NCI-H128 (cell line): ENCODE measurements at regions not wholly inside any gene's neighbourhood (a gene's known extent, or its start where the extent isn't known, plus 50 kb on each side); places are given as distances from the start of the nearest gene placed in this dataset.
"Not testable (repeated sequence)": the region's sequence is repeated elsewhere in the genome, so short reads cannot be mapped to it uniquely, and the experiment has no call there.

Source experiments
- DNase-seq: peaks from one replicate; lab custom pipeline; 2025; ENCODE audit not compliant: unreplicated experiment; lab: John Stamatoyannopoulos, UW

GRCh38 chr11:21625982-21626381 lies 566.9 kb upstream of the ANO5 start:
- no peak for DNase-seq

DNA sequence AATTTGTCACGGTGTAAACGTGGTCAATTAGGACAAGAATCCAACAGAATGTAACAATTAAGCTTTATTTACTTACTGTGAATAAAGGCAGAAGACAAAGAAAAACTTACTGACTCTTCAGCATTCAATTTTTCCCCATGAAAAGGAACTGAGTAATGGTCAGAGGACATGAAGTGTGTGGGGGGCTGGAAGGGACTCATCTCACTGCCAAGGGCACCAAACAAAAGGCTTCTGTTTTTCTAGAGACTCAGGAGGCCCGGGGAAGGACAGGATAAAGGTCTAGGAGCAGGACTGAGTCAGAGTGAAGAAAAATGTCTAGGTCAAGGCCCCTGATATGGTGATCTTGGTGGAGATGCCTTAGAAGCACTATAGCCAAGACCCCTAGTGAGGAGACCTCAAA lies 564.2 kb upstream of the ANO5 start:
- DNase-seq: no peak

DNA sequence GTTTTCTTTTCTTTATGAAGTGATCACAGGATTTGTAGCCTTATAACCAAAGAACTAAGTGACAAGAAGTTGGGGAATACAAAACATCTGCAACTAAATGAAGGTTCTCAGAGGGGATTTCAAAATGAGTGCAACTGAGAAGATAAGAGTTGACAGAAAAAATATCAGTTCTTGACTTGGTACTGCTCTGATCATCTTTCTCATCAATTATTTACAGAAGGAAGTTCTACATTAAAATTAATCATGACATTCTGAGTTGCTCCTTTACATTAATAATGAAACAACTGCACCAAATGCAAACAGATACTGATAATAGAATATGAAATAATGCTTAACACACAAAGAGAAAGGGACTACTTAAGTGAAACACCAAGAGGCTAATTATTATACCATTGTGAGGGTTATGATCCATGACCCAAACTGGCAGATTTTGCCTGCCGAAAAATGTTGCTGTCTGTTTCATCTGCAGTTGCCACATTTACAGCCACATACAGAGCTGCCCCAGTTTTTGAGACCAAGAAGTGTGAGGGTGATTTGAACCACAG lies 561.9 kb upstream of the ANO5 start:
- DNase-seq: no peak

DNA sequence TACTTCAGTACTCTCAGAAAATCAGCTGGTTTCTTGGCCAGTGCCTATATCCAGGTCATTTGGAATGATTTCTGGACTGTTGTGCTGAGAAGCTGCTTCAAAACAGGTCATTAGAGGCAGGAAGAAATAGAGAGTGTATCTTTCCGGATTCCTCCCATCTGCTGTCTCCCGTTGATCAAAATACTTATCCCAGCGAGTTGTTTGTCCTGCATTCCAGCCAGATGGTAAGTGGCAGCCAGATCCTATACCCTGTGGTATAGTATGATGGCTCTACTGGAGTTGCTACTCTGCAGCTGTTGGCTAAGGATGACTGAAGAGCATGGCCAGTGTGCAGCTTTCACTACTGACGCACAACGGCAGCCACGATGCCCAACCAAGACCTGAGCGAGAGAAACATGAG lies 560.9 kb upstream of the ANO5 start:
- DNase-seq: no peak

- no peak for DNase-seq
These were observed 558.4 kb upstream of the ANO5 start for GRCh38 chr11:21634491-21634890.

GRCh38 chr11:21634956-21635355 lies 557.9 kb upstream of the ANO5 start:
- no peak for DNase-seq

DNA sequence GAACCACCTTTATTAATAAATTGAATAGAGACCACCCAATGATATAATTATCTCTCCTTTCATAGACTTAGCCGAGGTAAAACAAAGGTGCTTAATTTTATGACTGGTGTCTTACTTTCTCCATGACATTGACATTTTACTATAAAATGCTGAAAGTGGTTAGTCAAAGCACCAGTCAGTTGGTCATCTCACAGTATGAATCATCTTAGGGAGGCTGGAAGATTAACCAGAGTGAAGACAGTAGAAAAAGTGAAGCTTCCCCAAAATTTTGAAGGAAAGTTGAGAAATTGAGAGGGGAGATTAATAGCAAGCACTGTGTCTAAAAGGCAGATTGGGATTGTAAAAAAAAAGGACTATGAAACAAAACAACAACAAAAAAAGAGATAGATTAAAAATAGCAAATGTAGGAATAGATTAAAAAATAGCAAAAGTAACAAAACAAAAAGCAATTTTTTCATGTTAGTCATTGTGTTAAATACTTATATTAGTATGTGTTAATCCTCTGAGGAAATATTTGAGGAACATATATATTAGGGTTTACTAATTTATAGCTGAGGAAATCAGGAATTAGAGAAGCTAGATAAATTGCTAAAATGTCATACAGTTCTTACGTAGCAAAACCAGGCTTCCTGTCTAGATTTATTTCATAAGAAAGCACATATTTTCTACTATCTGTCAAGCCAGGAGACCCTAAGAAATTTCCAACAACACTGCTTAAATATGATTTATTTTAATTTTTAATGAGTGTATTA lies 557.3 kb upstream of the ANO5 start:
- DNase-seq: no peak

DNA sequence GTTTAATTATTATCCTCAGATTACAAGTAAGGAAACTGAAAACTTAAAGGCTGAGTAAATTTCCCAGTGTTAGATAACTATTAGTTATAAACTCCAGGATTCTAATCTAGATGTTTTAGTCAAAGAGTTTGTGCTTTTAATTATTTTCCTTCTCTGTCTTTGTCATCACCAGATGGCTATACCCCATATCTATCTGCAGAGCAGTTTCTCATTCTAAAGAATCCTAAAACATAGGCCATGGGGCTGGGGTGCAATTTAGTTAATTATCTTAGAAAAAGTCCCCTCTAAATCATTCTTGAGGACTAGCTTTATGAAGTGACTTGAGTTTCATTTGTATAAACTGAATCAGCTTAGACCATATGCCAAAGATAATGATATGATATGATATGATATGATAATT lies 556.3 kb upstream of the ANO5 start:
- no peak for DNase-seq

DNA sequence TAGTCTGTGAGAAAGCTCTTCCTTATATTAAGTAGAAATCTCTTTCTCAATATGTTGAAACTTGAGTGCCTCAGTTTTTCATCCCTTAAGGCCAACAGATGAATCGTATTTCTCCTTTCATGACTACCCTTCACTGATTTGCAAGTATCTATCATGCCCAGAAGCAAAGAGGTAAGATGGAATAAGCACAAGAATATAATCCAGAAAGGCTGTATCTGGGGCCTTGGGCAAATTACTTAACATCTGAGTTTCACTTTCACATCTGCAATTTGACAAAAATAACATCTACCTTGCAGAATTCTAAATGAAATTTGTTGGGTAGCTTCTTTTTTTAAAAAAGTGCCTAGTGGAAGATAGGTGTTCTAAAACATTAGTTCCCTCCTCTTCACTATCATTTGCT lies 552.4 kb upstream of the ANO5 start:
- DNase-seq: no peak

DNA sequence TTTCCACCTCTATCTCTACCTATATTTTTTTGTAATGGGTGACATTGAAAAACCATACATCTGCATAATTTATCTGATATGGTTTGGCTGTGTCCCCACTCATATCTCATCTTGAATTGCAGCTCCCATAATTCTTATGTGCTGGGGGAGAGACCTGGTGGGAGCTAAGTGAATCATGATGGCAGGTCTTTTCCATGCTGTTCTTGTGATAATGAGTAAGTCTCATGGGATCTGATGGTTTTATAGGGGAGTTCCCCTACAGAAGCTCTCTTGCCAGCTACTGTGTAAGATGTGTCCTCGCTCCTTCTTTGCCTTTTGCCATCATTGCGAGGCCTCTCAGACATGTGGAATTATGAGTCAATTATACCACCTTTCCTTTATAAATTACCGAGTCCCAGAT lies 551.0 kb upstream of the ANO5 start:
- no peak for DNase-seq

- no peak for DNase-seq
These were observed 546.5 kb upstream of the ANO5 start for GRCh38 chr11:21646351-21646750.

DNA sequence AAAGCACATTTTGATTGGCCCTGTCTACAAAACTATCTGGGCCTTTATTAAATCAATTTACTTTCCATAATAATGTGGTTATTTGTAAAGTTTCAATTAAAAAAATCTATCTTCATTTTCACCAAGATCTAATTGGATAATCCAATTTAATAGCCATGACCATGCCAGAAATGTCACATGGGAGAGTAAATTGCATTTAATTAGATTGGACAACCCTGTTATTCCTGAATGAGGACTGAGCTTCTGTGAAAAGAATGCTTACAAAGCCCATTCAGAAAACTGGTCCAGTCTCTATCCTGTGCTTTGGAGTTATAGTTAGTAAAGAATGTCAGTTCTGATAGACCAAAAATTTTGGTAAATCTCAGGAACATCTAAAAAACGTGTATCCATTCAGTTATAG lies 541.9 kb upstream of the ANO5 start:
- no peak for DNase-seq

GRCh38 chr11:21653951-21654421 lies 538.9 kb upstream of the ANO5 start:
- DNase-seq: peak; percentile 74

DNA sequence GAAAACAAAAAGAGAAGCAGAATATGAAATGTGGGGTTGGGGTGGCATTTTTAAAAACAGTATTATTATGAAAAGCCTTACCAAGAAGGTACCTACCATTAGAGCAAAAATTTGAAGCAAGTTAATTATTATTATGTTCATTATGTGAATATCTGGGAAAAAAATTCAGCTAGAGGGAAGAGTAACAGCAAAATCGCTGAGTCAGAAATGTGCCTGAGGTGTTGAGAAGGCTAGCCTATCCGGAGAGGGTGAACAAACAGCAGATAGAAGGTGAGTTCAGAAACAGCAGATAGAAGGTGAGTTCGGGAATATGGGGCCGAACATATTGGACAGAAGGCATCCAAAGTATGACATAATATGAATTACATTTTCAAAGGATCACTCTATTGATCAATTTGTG lies 536.8 kb upstream of the ANO5 start:
- no peak for DNase-seq

DNA sequence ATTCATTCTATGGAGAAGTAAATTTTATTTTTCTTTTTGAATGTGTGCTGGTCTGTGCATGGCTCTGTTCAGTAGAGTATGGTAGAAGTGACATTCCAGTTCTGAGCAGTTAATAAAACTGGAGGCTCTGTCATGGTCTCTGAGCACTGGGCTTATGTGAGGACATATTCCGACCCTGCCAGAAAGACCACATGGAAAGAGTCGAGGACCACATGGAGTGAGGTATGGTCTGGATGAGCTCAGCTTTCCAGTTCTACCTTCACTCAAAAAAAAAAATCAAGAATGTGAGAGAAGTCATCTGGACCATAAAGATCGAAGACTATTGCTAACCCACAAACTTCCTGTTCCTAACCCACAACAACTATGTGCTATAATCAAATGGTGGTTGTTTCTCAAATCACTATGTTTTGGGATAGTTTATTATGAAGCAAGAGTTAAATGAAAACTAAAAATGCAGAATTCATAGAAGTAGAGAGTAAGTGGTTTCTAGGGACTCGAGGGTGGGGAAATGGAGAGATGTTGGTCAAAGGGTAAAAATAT lies 534.2 kb upstream of the ANO5 start:
- no peak for DNase-seq

DNA sequence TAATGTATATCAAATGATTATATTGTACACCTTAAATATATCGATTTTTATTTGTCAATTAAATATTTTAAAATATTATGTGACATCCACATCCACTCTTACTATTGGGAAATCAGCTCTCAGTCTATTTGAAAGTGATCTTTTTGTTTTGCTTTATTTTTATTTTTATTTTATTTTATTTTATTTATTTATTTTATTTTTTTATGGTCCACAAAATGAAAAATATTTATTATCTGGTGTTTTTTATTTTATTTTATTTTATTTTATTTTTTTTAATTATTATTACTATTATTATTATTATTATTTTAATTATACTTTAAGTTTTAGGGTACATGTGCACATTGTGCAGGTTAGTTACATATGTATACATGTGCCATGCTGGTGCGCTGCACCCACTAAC lies 533.5 kb upstream of the ANO5 start:
- DNase-seq: not testable (repeated sequence)

DNA sequence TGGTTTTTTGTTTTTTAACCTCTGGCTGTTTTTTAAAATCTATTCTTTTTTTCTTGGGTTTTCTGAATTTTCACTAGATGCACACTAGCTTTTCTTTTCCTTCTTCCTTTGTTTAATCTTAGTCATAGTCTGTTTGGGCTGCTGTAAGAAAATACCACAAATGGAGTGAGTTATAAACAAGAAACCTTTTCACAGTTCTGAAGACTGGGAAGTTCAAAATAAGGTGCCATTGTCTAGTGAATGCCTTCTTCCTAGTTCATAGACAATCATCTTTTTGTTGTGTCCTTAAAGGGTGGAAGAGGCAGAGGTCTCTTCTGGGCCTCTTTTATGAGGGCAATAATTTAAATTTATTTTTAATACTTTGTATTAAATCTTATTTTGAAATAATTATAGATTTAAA lies 532.9 kb upstream of the ANO5 start:
- DNase-seq: no peak

- DNase-seq: no peak
These were observed 517.8 kb upstream of the ANO5 start for GRCh38 chr11:21675049-21675616.

DNA sequence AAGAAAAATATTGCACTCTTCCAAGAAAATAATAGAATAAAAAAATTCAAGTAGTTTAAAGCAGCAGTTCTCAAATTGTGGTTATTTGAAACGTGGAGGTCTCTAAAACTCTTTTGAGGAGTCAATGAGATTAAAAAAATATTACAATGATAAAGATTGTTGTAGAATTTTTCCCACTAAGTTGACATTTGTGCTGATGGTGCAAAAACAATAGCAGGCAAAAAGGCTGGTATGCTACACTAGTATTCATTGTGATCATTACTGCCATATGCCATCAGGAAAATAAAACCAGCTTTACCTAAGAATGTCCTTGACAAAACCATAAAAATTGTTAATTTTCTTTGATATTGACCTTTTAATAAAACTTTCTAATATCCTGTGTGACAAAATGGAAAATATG lies 505.2 kb upstream of the ANO5 start:
- no peak for DNase-seq

GRCh38 chr11:21704539-21704938 lies 488.3 kb upstream of the ANO5 start:
- DNase-seq: no peak

DNA sequence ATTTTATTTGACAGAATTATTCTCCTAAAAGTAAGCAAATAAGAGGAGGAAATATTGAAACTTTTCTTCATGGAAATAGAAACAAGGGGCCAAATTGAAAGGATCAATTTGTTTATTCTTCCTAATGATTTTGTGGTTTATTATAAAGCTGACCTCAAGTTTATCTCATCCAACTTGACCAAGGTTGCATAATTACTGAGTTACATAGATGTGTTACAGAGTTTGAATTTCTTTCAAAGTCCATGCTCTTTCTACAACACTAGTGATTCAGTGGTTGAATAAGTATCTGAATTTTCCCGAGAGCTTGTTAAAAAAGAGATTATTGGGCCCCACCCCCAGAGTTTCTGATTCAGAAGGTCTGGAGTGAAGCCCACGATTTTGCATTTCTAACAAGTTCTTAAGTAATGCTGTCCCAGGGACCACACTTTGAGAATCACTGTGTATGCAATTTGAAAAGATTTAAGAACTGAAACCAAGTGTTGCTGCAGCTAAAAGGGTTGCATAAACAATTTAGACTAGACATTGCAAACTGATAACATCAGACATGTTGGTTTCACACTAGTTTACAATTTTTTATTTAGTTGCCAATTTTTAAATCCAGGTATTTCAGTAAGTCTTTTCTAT lies 485.7 kb upstream of the ANO5 start:
- no peak for DNase-seq

DNA sequence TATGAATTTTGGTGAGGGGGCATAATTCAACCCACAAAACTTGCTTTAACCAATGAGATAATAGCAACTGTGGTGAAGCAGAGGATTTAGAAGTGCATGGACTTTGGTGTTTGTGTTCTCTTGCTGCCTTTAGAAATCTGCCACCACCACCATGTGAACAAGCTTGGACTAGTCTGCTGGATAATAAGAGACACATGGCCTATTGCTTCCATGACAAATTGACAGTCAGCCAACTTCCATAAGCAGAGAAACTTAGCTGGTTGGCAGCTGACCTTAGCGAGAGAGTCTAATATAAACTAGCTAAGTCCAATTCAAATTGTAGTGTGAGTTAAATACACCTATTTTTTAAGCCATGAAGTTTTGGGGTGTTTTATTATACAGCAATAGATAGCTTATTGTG lies 482.1 kb upstream of the ANO5 start:
- DNase-seq: no peak
